PC-3 (cell line): ENCODE measurements at regions not wholly inside any gene's neighbourhood (a gene's known extent, or its start where the extent isn't known, plus 50 kb on each side); places are given as distances from the start of the nearest gene placed in this dataset.

Experiments
- EZH2phosphoT487 ChIP-seq: fragments of 300-600 bp; sonication (generic); IDR thresholded peaks from 2 replicates; pipeline ENCODE4 v1.6.1; 2018; ENCODE audit warnings: mild to moderate bottlenecking, antibody characterized with exemption, low read length, borderline replicate concordance
- TF ChIP-seq, protein P1 (sequence below): fragments of 300-600 bp; sonication (generic); conservative IDR thresholded peaks from 2 replicates; pipeline ENCODE4 v1.5.1; 2017; ENCODE audit warnings: antibody characterized with exemption, low read depth, mild to moderate bottlenecking, low read length

DNA sequence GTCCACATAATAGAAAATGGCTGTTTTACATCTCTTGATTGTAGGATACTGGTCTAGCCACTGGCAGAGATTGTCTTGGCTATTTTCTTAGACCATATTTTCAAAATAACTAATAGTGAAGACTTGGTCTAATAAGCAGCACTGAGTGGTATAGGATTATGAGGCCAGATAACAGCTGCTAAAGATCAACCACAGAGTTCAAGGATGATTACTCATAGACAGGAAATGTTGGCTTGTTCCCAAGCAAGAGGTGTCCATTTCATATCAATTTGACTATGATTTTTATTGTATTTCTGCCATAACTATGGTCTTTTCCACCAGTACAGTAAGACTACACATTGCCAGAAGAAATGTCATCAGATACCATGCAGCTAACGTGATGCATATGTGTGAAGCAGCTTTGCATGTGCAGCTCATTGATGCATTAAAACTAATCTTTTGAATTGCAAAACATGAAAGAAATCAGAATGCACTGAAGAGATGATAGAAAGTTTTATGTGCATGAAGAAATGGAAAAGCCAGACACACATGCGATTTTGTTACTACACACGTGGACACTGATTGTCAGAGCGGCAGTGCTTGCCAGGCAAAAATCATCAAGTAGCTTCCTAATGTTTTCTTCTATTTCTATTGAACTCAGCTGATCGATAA lies 693.3 kb downstream of the CDH11 start:
- TF ChIP-seq EZH2phosphoT487 = no peak
- TF ChIP-seq, protein P1, sequence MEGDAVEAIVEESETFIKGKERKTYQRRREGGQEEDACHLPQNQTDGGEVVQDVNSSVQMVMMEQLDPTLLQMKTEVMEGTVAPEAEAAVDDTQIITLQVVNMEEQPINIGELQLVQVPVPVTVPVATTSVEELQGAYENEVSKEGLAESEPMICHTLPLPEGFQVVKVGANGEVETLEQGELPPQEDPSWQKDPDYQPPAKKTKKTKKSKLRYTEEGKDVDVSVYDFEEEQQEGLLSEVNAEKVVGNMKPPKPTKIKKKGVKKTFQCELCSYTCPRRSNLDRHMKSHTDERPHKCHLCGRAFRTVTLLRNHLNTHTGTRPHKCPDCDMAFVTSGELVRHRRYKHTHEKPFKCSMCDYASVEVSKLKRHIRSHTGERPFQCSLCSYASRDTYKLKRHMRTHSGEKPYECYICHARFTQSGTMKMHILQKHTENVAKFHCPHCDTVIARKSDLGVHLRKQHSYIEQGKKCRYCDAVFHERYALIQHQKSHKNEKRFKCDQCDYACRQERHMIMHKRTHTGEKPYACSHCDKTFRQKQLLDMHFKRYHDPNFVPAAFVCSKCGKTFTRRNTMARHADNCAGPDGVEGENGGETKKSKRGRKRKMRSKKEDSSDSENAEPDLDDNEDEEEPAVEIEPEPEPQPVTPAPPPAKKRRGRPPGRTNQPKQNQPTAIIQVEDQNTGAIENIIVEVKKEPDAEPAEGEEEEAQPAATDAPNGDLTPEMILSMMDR = no peak
